NCI-H2029 treated with DMSO at 0.1 percent for 48 hours (cell line): ENCODE measurements at regions not wholly inside any gene's neighbourhood (a gene's known extent, or its start where the extent isn't known, plus 50 kb on each side); places are given as distances from the start of the nearest gene placed in this dataset.

Source experiments
- DNase-seq: peaks from one replicate; lab custom pipeline; 2025; lab: John Stamatoyannopoulos, UW

DNA sequence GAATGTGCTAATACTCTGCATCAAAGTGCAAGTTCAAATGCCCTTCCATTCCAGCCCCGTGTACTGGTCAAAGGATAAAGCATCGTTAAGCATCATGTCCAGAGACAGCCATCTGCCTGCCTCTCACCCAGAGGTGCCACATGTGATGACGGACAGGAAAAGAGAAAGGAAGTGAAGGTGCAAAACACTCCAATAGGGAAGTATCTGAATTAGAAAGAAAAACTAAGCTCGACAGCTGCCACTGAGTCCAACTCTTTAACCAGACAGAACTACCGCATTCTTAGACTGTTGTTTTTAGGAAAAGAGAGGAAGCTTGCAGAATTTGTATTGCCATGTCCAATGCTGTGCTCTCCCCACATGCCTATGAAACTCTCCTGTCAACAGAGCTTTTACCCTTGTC is 465.0 kb upstream of the SOX5 start:
- no peak for DNase-seq

GRCh38 chr12:24411948-24412347 is 462.5 kb upstream of the SOX5 start:
- DNase-seq: no peak

GRCh38 chr12:24409868-24410267 is 460.4 kb upstream of the SOX5 start:
- no peak for DNase-seq

DNA sequence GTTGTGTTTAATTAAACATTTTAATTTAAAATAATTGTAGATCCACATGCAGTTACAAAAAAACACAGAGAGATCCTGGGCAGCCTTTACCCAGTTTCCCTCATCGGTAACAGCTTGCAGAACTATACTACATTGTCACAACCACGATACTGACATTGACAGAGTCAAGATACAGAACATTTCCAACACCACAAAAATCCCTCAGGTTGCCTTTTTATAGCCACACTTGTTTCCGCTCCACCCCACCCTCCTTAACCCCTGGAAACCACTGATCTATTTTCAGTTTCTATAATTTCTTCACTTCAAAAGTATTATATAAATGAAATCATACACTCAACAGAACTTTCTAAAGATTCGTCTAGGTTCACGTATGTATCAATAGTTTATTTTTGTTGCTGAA is 458.8 kb upstream of the SOX5 start:
- DNase-seq: no peak

DNA sequence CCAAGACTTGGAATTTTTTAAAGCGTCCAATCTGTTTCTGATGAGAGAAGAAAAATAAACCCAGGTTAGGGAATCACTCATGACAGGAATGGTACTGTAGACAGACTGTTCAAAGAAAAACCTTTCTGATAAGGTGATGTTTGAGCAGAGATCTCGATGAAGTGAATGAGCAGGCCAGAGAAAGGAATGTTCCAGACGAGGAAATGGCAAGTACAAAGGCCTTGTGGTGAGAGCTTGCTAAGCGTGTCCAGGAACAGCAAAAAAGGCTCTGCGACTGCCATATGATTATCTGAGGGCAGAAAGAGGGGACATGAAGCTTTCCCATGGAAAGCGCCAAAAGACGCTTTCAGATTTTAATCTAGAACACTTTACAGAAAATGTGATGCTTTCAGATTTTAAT is 458.4 kb upstream of the SOX5 start:
- DNase-seq: no peak

DNA sequence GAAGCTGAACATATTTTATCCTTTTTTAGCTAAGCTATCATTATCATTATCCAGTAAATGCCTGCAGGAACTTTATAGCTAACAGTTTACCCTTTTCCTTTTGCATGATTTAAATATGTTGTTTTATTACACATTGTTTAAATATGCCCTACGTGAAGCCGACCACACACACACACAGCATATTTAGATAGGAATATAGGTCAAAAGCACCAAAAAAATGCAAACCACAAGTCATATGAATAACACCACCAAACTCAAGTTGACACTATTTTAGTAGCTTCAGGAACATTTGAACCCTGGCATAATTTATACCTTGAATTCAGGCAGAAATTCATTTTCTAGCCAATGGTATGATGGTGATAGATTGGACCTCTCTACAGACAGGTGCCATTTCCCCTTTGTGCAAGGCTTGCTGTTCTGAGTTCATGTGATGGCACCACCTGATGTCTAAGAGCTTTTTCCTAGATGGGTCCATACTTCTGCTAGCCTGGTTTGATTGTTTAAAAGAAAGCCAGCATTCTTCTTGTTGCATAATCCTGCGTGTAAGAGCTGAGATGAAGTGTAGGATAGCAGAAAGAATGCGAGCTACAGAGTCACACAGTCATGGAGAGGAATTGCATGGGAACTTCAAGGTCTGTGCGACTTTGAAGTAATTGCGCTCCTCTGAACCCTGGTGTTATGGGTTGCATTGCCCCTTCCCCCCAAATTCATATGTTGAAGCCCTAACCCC is 454.8 kb upstream of the SOX5 start:
- no peak for DNase-seq

- no peak for DNase-seq
These were observed 451.1 kb upstream of the SOX5 start for GRCh38 chr12:24400533-24400932.

DNA sequence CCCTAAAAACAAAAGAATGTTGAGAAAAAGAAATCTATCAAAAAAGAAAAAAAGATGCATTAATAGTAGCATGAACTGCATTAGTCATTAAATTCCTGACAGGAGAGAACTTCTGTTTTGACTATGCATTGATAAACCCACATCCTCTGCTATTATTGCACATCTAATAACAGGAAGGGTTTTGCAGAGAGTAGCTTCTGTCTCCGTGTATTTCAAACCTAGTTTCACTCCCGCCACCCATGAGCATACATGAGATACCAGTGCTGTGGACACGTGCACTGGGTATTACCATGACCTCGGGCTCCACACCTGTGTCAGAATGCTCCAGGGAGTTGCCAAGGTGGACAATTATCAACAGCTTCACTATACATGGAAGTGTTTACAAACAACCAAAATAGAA is 449.1 kb upstream of the SOX5 start:
- no peak for DNase-seq

DNA sequence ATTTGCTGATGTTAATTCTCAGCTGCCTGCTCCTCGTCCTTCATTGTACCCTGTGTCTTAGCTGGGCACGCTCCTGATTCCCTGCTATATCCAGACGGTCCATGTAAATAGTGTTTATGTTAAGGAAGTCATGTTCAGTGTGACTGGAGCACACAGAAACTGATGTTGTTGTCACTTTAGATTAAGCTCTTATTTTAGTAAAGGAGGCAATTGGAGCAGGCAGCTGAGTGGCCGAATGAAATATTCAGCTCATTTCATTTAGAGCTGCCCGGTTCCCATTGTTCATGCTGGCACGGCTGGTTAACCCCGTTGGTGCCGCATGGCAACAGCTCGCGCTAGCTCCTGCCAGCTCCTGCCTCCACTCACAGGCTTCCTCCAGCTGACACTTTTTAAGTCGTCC is 446.8 kb upstream of the SOX5 start:
- DNase-seq: no peak

DNA sequence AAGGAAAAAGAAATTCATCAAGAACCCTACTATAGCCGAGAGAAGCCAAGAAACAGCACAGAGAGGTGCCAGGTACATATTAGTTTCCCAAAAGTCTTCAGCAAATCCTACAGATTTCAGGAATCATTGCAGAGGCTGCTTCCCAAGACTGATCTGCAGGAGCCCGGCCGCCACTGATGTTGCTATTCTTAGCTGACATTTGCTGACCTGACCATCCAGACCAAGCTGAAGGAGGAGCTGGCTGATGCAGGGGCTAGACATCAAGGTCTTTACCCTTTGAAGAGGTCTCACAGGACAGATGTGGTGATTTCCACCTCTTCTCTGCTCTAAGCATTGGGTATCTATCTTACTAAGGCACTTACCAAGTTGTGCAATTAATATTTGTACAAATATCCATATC is 444.8 kb upstream of the SOX5 start:
- DNase-seq: no peak

DNA sequence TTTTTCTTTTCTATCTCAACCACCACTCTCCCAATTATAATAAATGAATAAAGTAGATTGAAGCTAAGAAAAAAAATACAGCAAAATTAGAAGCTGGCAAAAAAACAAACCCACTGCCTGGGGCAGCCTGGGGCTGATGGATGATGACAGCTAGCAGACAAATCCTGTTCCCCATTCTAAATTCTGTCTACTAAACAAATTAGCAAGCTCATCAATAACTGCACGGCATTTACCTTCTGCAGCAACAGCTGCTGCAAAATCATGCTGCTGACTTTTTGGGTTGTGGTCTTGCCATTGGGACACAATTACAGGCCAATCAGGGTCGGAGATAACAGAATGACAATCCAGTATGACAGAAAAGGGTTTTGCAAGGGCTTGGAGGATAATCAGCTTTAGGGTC is 443.6 kb upstream of the SOX5 start:
- no peak for DNase-seq

DNA sequence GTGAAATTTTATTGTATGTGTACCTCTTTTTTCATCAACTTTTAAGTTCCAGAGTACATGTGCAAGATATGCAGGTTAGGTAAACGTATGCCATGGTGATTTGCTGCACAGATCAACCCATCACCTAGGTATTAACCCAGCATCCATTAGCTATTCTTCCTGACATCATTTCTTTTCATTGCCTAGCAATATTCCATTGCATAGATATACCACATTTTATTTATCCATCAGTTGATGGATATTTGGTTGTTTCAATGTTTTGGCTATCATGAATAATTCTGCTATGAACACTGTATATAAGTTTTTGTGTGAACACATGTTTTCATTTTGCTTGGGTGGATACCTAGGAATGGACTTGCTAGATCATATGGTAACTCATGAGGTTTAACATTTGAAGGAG is 439.9 kb upstream of the SOX5 start:
- DNase-seq: no peak

GRCh38 chr12:24387381-24387780 is 437.9 kb upstream of the SOX5 start:
- DNase-seq: no peak

DNA sequence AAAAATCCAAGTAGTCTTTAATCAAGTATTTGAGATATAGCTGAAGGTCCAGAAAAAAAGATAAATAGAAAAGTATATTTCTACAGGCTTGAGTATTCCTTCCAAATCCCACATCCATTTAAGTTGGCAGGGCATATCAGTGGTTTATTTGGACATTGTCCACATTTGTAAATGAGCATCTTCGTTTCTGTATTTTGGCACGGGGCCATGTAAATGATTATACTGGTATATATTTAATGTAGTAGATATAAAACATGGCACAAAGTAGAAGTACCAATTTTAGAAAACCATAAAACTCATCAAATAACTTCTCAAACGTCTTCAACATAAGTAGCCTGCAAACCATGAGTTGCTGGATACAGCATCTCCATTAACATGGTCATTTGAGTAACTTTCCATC is 437.4 kb upstream of the SOX5 start:
- no peak for DNase-seq

GRCh38 chr12:24381790-24382189 is 432.3 kb upstream of the SOX5 start:
- no peak for DNase-seq

- no peak for DNase-seq
These were observed 430.5 kb upstream of the SOX5 start for GRCh38 chr12:24379861-24380521.

DNA sequence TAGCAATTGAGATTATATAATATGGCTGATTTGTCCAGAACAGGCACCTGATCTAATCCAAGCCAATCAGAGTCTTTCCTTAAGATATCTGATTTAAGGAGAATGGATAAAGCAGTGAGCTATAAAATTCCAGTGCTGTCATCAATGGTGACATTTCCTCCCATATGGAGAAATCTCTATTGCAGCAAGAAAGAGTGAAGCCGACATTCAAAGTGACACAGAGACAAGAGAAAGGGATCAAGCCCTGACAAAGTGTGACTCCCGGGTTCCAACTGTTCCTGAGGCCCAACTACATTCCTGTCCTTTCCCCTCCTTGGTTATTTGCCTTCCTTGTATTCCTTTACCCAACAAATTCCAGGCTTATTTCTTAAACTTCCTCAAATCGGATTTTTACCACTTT is 430.0 kb upstream of the SOX5 start:
- no peak for DNase-seq

- DNase-seq: no peak
These were observed 429.3 kb upstream of the SOX5 start for GRCh38 chr12:24378548-24379407.

GRCh38 chr12:24374452-24374851 is 425.0 kb upstream of the SOX5 start:
- DNase-seq: no peak

DNA sequence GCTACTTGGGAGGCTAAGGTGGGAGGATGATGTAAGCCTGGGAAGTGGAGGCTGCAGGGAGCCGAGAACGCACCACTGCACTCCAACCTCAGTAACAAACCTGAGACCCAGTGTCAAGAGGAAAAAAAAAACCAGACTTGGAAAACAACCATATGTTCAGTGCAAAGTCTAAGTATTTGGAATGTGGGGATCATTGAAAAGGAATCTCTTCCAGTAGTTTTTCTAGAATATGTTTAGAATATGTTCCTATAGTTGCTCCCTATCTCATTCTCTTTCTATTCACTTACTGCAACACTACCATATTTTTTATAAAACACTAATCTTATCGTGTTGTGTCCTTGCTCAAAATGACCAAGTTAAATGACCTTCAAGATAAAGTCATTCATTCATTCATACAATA is 423.5 kb upstream of the SOX5 start:
- DNase-seq: no peak

GRCh38 chr12:24366514-24366913 is 417.0 kb upstream of the SOX5 start:
- DNase-seq: no peak

GRCh38 chr12:24364921-24365320 is 415.5 kb upstream of the SOX5 start:
- no peak for DNase-seq

GRCh38 chr12:24363177-24363754 is 413.8 kb upstream of the SOX5 start:
- peak; percentile 34 for DNase-seq
